GM12878 (cell line): ENCODE measurements at regions not wholly inside any gene's neighbourhood (a gene's known extent, or its start where the extent isn't known, plus 50 kb on each side); places are given as distances from the start of the nearest gene placed in this dataset.
"Not testable (repeated sequence)": the region's sequence is repeated elsewhere in the genome, so short reads cannot be mapped to it uniquely, and the experiment has no call there.

Source experiments
- ATAC-seq: fragments of 200-7000 bp; cut with Tn5 transposase; 3 replicates; pipeline ENCODE4 v1.9.1; 2020; ENCODE audit warnings: mild to moderate bottlenecking, moderate library complexity
- BruUV-seq: library from RNA; stranded (reverse); fragments of 400-500 nt; replicated peaks from 2 replicates; lab custom pipeline; 2021; lab: Mats Ljungman, UMichigan
- CTCF ChIA-PET: fragments of 300-600 bp; sonication (Branson Sonifier 250); formaldehyde crosslinking; extraction: SDS; loops from one replicate; lab custom pipeline; 2021; ENCODE audit warnings: inconsistent platforms; lab: Yijun Ruan, JAX
- POLR2A ChIA-PET: fragments of 350-600 bp; formaldehyde crosslinking; extraction: SDS; loops from one replicate; lab custom pipeline; 2021; ENCODE audit warnings: inconsistent platforms; lab: Charles Lee
- RAD21 ChIA-PET: fragments of 300-600 bp; sonication (Branson Sonifier 250); formaldehyde crosslinking; loops from one replicate; lab custom pipeline; 2023; ENCODE audit warnings: antibody characterized with exemption; ENCODE audit not compliant: unreplicated experiment; lab: Charles Lee
- SMC1A ChIA-PET: fragments of 300-600 bp; sonication (Branson Sonifier 250); formaldehyde crosslinking; loops from one replicate; lab custom pipeline; 2023; ENCODE audit not compliant: unreplicated experiment, uncharacterized antibody; lab: Charles Lee
- DNase-seq: peaks from one replicate; pipeline ENCODE4 v3.0.0-alpha.2; 2011; ENCODE audit warnings: low read depth, low spot score
- FAIRE-seq: peaks from 3 replicates; lab custom pipeline; 2011; peaks lifted over from hg19 to GRCh38; lab: Jason Lieb, UNC
- H2AFZ ChIP-seq: 2 replicates; pipeline ENCODE4 v1.6.0; 2011; ENCODE audit warnings: low read depth, low read length, control low read depth; ENCODE audit not compliant: control insufficient read depth
- H3K27ac ChIP-seq: 2 replicates; pipeline ENCODE4 v1.5.1; 2011; ENCODE audit warnings: control low read depth; ENCODE audit not compliant: control insufficient read depth, insufficient read depth
- H3K27me3 ChIP-seq, 2 experiments: replicated peaks in 1 of 2; 2 replicates each; pipeline versions ENCODE4 v1.6.0 to v1.6.1; 2011; ENCODE audit warnings: low read length in 1 of 2; ENCODE audit not compliant: control insufficient read depth in 2 of 2, insufficient read depth in 2 of 2
- H3K36me3 ChIP-seq, 2 experiments: 2 replicates each; pipeline ENCODE4 v1.5.1; 2011; ENCODE audit warnings: low read length in 1 of 2; ENCODE audit not compliant: control insufficient read depth in 2 of 2, insufficient read depth in 2 of 2
- H3K4me1 ChIP-seq: 2 replicates; pipeline ENCODE4 v1.6.1; 2011; ENCODE audit warnings: mild to moderate bottlenecking, low read length, moderate library complexity, mixed read lengths; ENCODE audit not compliant: control insufficient read depth, insufficient read depth
- H3K4me2 ChIP-seq: 2 replicates; pipeline ENCODE4 v1.6.0; 2011; ENCODE audit warnings: control low read depth; ENCODE audit not compliant: control insufficient read depth, insufficient read depth
- H3K4me3 ChIP-seq: fragments of 200-600 bp; sonication (generic); 2 replicates; pipeline ENCODE4 v1.5.1; 2016
- H3K79me2 ChIP-seq: 2 replicates; pipeline ENCODE4 v1.6.0; 2011; ENCODE audit warnings: low read length; ENCODE audit not compliant: control insufficient read depth, insufficient read depth
- H3K9ac ChIP-seq: 2 replicates; pipeline ENCODE4 v1.8.0; 2011; ENCODE audit warnings: low read length, control low read depth, mixed read lengths; ENCODE audit not compliant: control insufficient read depth, insufficient read depth
- H3K9me3 ChIP-seq: replicated peaks from 3 replicates; pipeline ENCODE4 v1.5.1; 2011; ENCODE audit warnings: mild to moderate bottlenecking, low read length; ENCODE audit not compliant: control insufficient read depth, insufficient read depth
- H4K20me1 ChIP-seq: 2 replicates; pipeline ENCODE4 v1.6.0; 2011; ENCODE audit not compliant: control insufficient read depth, insufficient read depth
- CBX3 ChIP-seq: fragments of 200-600 bp; sonication (generic); IDR thresholded peaks from 2 replicates; pipeline ENCODE4 v1.6.1; 2016; ENCODE audit warnings: low read depth, borderline replicate concordance
- CEBPZ ChIP-seq: fragments of 150-350 bp; IDR thresholded peaks from 2 replicates; pipeline ENCODE4 v1.6.1; 2016; ENCODE audit warnings: low read depth, low read length
- HSF1 ChIP-seq: fragments of 150-350 bp; IDR thresholded peaks from 2 replicates; pipeline ENCODE4 v1.6.1; 2014; ENCODE audit warnings: mild to moderate bottlenecking, low read depth, low read length
- JUNB ChIP-seq: IDR thresholded peaks from 2 replicates; pipeline ENCODE4 v1.6.1; 2016; ENCODE audit warnings: antibody characterized with exemption, mild to moderate bottlenecking
- LARP7 ChIP-seq: fragments of 450-650 bp; IDR thresholded peaks from 2 replicates; pipeline ENCODE4 v1.6.1; 2017; ENCODE audit warnings: mild to moderate bottlenecking
- MLLT1 ChIP-seq: fragments of 450-650 bp; IDR thresholded peaks from 2 replicates; pipeline ENCODE4 v1.6.1; 2016; ENCODE audit warnings: mild to moderate bottlenecking
- STAT3 ChIP-seq: IDR thresholded peaks from 2 replicates; pipeline ENCODE4 v1.6.1; 2011; ENCODE audit warnings: low read depth, low read length, improper control_type of control experiment
- TAF1 ChIP-seq: IDR thresholded peaks from 2 replicates; pipeline ENCODE4 v1.6.1; 2011; ENCODE audit warnings: mild to moderate bottlenecking, low read depth, low read length, borderline replicate concordance
- ZNF24 ChIP-seq: fragments of 450-650 bp; IDR thresholded peaks from 2 replicates; pipeline ENCODE4 v1.6.1; 2017; ENCODE audit warnings: antibody characterized with exemption, mild to moderate bottlenecking
- WGBS: methylation state at CpG from one replicate; pipeline ENCODE4 v1.1.6; 2016; ENCODE audit warnings: low lambda C conversion rate; ENCODE audit not compliant: insufficient replicate concordance, insufficient coverage; ENCODE audit errors: missing lambda C conversion rate; 5-methylcytosine and 5-hydroxymethylcytosine counted together
- in situ Hi-C: fragments of 300-500 bp; cut with MboI; formaldehyde crosslinking; loops from 9 replicates; pipeline ENCODE4 v1.14.3; 2018; ENCODE audit warnings: mixed read lengths
- intact Hi-C: fragments of 100-400 bp; cut with micrococcal nuclease; formaldehyde crosslinking; loops from one replicate; pipeline ENCODE4 v1.14.2; 2022; ENCODE audit not compliant: unreplicated experiment

- SMC1A ChIA-PET, FAIRE-seq, intact Hi-C loops, CTCF ChIA-PET, H3K4me1 ChIP-seq, ATAC-seq, BruUV-seq, H3K27me3 ChIP-seq, H4K20me1 ChIP-seq, POLR2A ChIA-PET, DNase-seq, H3K9me3 ChIP-seq, H3K4me2 ChIP-seq, H3K27ac ChIP-seq, H2AFZ ChIP-seq, RAD21 ChIA-PET, H3K9ac ChIP-seq, in situ Hi-C loops, H3K4me3 ChIP-seq, H3K79me2 ChIP-seq, H3K36me3 ChIP-seq: not testable (repeated sequence)
- WGBS = 37% methylated on average over 11 of the region's 38 CpGs
Observed at GRCh38 chr5:19142713-19143414, 845.1 kb downstream of the CDH18 start.

GRCh38 chr5:19143935-19144334 lies 844.1 kb downstream of the CDH18 start:
- RAD21 ChIA-PET = no interaction called here
- intact Hi-C loops = no loop called here
- H3K36me3 ChIP-seq = no peaks in the 10 kb centered on the region
- H3K9ac ChIP-seq = no peak overlapping the region
- SMC1A ChIA-PET = interaction anchor here (0.5 kb wide), 1 partner anchor 351 kb away, joined by 3 read pairs; no protein-coding TSS in a partner anchor
- H3K4me2 ChIP-seq = no peak overlapping the region
- ATAC-seq (no peak), DNase-seq (no peak), FAIRE-seq (no peak)
- no peaks in the 10 kb centered on the region for H3K9me3 ChIP-seq
- H3K4me3 ChIP-seq = no peak overlapping the region
- no peaks in the 10 kb centered on the region for H4K20me1 ChIP-seq
- 14% methylated on average over 4 of the region's 4 CpGs for WGBS
- H3K79me2 ChIP-seq = no peaks in the 10 kb centered on the region
- in situ Hi-C loops = no loop called here
- H3K27me3 ChIP-seq = no peaks in the 10 kb centered on the region
- H3K27ac ChIP-seq = no peak overlapping the region
- H3K4me1 ChIP-seq = no peaks in the 10 kb centered on the region
- no TSS peak for BruUV-seq
- POLR2A ChIA-PET = no interaction called here
- no peak overlapping the region for H2AFZ ChIP-seq
- CTCF ChIA-PET = no interaction called here
- TF ChIP-seq CBX3 (no peak), HSF1 (no peak), TAF1 (no peak), CEBPZ (no peak), LARP7 (no peak), ZNF24 (no peak), MLLT1 (no peak), JUNB (no peak), STAT3 (no peak)
